GM23338 (cell line): ENCODE measurements at regions not wholly inside any gene's neighbourhood (a gene's known extent, or its start where the extent isn't known, plus 50 kb on each side); places are given as distances from the start of the nearest gene placed in this dataset.

Experiments
- ATAC-seq: fragments of 200-7000 bp; cut with Tn5 transposase; 3 replicates; pipeline ENCODE4 v1.9.1; 2020
- DNase-seq: peaks from one replicate; pipeline ENCODE4 v3.0.0-alpha.2; 2015; ENCODE audit warnings: low spot score
- H2AFZ ChIP-seq: fragments of 200-600 bp; sonication (generic); 2 replicates; pipeline ENCODE4 v1.8.0; 2016; ENCODE audit warnings: antibody characterized with exemption, mild to moderate bottlenecking, moderate library complexity
- H3F3A ChIP-seq: fragments of 200-600 bp; sonication (generic); replicated peaks from 2 replicates; pipeline ENCODE4 v1.8.0; 2017; ENCODE audit warnings: antibody characterized with exemption, mixed run types, low read depth
- H3K27ac ChIP-seq: fragments of 200-600 bp; sonication (generic); 2 replicates; pipeline ENCODE4 v1.6.1; 2016; ENCODE audit warnings: low read depth
- H3K27me3 ChIP-seq: fragments of 200-600 bp; sonication (generic); 2 replicates; pipeline ENCODE4 v1.8.0; 2016; ENCODE audit warnings: mild to moderate bottlenecking, mixed run types, moderate library complexity; ENCODE audit not compliant: insufficient read depth
- H3K36me3 ChIP-seq: fragments of 200-600 bp; sonication (generic); 2 replicates; pipeline ENCODE4 v1.8.0; 2016; ENCODE audit warnings: mild to moderate bottlenecking; ENCODE audit not compliant: insufficient read depth
- H3K4me1 ChIP-seq: fragments of 200-600 bp; sonication (generic); 2 replicates; pipeline ENCODE4 v1.8.0; 2016; ENCODE audit warnings: mild to moderate bottlenecking, moderate library complexity; ENCODE audit not compliant: insufficient read depth
- H3K4me2 ChIP-seq: fragments of 200-600 bp; sonication (generic); 2 replicates; pipeline ENCODE4 v1.7.1; 2017; ENCODE audit warnings: mixed run types
- H3K4me3 ChIP-seq: fragments of 200-600 bp; sonication (generic); 2 replicates; pipeline ENCODE4 v1.6.1; 2016; ENCODE audit warnings: mixed run types
- H3K79me2 ChIP-seq: fragments of 200-600 bp; sonication (generic); replicated peaks from 2 replicates; pipeline ENCODE4 v1.8.0; 2017; ENCODE audit warnings: mild to moderate bottlenecking; ENCODE audit not compliant: insufficient read depth
- H3K9me2 ChIP-seq: fragments of 200-600 bp; sonication (generic); 2 replicates; pipeline ENCODE4 v1.8.0; 2017; ENCODE audit not compliant: insufficient read depth
- H4K20me1 ChIP-seq: fragments of 200-600 bp; sonication (generic); replicated peaks from 2 replicates; pipeline ENCODE4 v1.8.0; 2017; ENCODE audit warnings: mild to moderate bottlenecking; ENCODE audit not compliant: insufficient read depth
- H3K27ac Mint-ChIP-seq: 2 replicates; pipeline ENCODE4 v1.8.0; 2020; ENCODE audit warnings: inconsistent platforms, mild to moderate bottlenecking, moderate library complexity, mixed read lengths
- H3K27me3 Mint-ChIP-seq: 3 replicates; pipeline ENCODE4 v1.8.0; 2022; ENCODE audit warnings: low read depth, mild to moderate bottlenecking, moderate library complexity, mixed read lengths, inconsistent platforms; ENCODE audit not compliant: insufficient read depth, poor library complexity
- H3K36me3 Mint-ChIP-seq: 3 replicates; pipeline ENCODE4 v1.8.0; 2021; ENCODE audit warnings: low read depth, mild to moderate bottlenecking, inconsistent platforms, moderate library complexity, mixed read lengths
- H3K4me1 Mint-ChIP-seq: 3 replicates; pipeline ENCODE4 v1.8.0; 2020; ENCODE audit warnings: mild to moderate bottlenecking, inconsistent platforms, mixed read lengths
- H3K4me3 Mint-ChIP-seq: 3 replicates; pipeline ENCODE4 v1.8.0; 2021; ENCODE audit warnings: moderate library complexity, mild to moderate bottlenecking, inconsistent platforms, mixed read lengths
- H3K9me3 Mint-ChIP-seq: 3 replicates; pipeline ENCODE4 v1.8.0; 2020; ENCODE audit warnings: moderate library complexity, mild to moderate bottlenecking, inconsistent platforms, mixed read lengths
- CREB1 ChIP-seq: fragments of 250-450 bp; sonication (Bioruptor Pico); IDR thresholded peaks from 2 replicates; pipeline ENCODE4 v1.5.0; 2020; ENCODE audit warnings: low read depth, mild to moderate bottlenecking, moderate library complexity
- EZH2 ChIP-seq: fragments of 200-600 bp; sonication (generic); IDR thresholded peaks from one replicate; pipeline ENCODE4 v1.8.0; 2017; ENCODE audit warnings: antibody characterized with exemption, mild to moderate bottlenecking, low read depth; ENCODE audit not compliant: unreplicated experiment
- EZH2phosphoT487 ChIP-seq: fragments of 200-600 bp; sonication (generic); IDR thresholded peaks from one replicate; pipeline ENCODE4 v1.8.1; 2018; ENCODE audit warnings: antibody characterized with exemption; ENCODE audit not compliant: unreplicated experiment
- JUNB ChIP-seq: IDR thresholded peaks from one replicate; pipeline ENCODE4 v1.6.1; 2016; ENCODE audit warnings: antibody characterized with exemption; ENCODE audit not compliant: unreplicated experiment
- NANOG ChIP-seq: IDR thresholded peaks from 2 replicates; pipeline ENCODE4 v1.6.1; 2016; ENCODE audit warnings: antibody characterized with exemption, borderline replicate concordance
- POLR2AphosphoS5 ChIP-seq: IDR thresholded peaks from 2 replicates; pipeline ENCODE4 v1.6.1; 2016; ENCODE audit warnings: antibody characterized with exemption, low read depth
- STAT1 ChIP-seq: IDR thresholded peaks from one replicate; pipeline ENCODE4 v1.6.1; 2016; ENCODE audit warnings: antibody characterized with exemption; ENCODE audit not compliant: unreplicated experiment
- ZNF114 ChIP-seq: fragments of 250-450 bp; sonication (Bioruptor Pico); IDR thresholded peaks from 2 replicates; pipeline ENCODE4 v1.5.0; 2020; ENCODE audit warnings: mild to moderate bottlenecking, moderate library complexity
- ZNF331 ChIP-seq: fragments of 250-450 bp; sonication (Bioruptor Pico); IDR thresholded peaks from 2 replicates; pipeline ENCODE4 v1.5.0; 2020; ENCODE audit warnings: low read depth, mild to moderate bottlenecking, moderate library complexity
- TF ChIP-seq, protein P1 (sequence below), 2 experiments: fragments of 200-600 bp in 1 of 2; sonication (generic) in 1 of 2; conservative IDR thresholded peaks; 2 replicates each; pipeline versions ENCODE4 v1.5.1 to v1.6.1; 2016 to 2017; ENCODE audit warnings: antibody characterized with exemption in 2 of 2, low read depth in 2 of 2, mild to moderate bottlenecking in 2 of 2, moderate library complexity in 1 of 2
- TF ChIP-seq, protein P2 (sequence below): IDR thresholded peaks from 2 replicates; pipeline ENCODE4 v1.6.1; 2016; ENCODE audit warnings: antibody characterized with exemption
- TF ChIP-seq, protein P3 (sequence below): IDR thresholded peaks from one replicate; pipeline ENCODE4 v1.6.1; 2018; ENCODE audit warnings: antibody characterized with exemption; ENCODE audit not compliant: unreplicated experiment

DNA sequence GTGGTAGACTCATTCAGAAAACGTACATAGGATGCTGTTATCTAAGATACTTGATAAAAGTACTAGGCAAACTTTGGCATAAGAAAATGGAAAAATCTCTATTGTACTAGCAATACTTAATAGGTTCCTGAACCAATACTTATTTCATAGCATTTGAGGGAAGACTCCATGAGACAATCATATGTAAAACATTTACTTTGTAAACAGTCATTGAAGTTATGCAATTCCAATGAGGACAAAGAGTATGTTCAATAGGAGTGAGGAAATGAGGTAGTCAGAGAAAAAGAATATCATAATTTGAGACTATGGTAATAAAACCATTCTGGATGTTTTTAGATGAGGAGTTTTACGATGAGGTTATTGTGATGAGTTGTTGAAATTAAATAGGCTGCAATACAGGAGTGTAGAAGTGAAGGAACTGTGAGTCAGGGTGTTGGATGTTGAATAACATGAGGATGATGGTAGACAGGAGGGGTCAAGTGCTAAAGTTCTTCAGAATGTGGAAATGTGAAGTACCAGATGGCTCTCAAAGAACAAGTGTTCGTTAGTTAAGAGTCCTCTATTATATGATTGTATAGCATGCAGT is 397.9 kb downstream of the PPP3CA start:
- no peak overlapping the region for H3K27ac Mint-ChIP-seq
- peaks cover 7% of the 10 kb centered on the region; the same call in 2 of the 3 replicates for H3K4me1 Mint-ChIP-seq
- no peaks in the 10 kb centered on the region for H3K79me2 ChIP-seq
- H3K27me3 Mint-ChIP-seq: peaks cover 1% of the 10 kb centered on the region
- no peak for TF ChIP-seq EZH2
- TF ChIP-seq, protein P1, sequence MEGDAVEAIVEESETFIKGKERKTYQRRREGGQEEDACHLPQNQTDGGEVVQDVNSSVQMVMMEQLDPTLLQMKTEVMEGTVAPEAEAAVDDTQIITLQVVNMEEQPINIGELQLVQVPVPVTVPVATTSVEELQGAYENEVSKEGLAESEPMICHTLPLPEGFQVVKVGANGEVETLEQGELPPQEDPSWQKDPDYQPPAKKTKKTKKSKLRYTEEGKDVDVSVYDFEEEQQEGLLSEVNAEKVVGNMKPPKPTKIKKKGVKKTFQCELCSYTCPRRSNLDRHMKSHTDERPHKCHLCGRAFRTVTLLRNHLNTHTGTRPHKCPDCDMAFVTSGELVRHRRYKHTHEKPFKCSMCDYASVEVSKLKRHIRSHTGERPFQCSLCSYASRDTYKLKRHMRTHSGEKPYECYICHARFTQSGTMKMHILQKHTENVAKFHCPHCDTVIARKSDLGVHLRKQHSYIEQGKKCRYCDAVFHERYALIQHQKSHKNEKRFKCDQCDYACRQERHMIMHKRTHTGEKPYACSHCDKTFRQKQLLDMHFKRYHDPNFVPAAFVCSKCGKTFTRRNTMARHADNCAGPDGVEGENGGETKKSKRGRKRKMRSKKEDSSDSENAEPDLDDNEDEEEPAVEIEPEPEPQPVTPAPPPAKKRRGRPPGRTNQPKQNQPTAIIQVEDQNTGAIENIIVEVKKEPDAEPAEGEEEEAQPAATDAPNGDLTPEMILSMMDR (conservative IDR thresholded peaks at IDR 0.05; ENCODE audit: low read depth in 2 of 2): no peak
- no peak for TF ChIP-seq STAT1
- no peaks in the 10 kb centered on the region for H3K27me3 ChIP-seq
- no peaks in the 10 kb centered on the region for H3K9me2 ChIP-seq
- no peak for DNase-seq
- H3F3A ChIP-seq: no peaks in the 10 kb centered on the region
- no peak for ATAC-seq
- H3K36me3 ChIP-seq: no peaks in the 10 kb centered on the region
- no peak overlapping the region for H3K4me3 ChIP-seq
- no peaks in the 10 kb centered on the region for H3K9me3 Mint-ChIP-seq
- H2AFZ ChIP-seq: no peak overlapping the region
- no peak overlapping the region for H3K27ac ChIP-seq
- no peak overlapping the region for H3K4me3 Mint-ChIP-seq
- no peaks in the 10 kb centered on the region for H3K36me3 Mint-ChIP-seq
- no peaks in the 10 kb centered on the region for H3K4me1 ChIP-seq
- no peak overlapping the region for H3K4me2 ChIP-seq
- H4K20me1 ChIP-seq: no peaks in the 10 kb centered on the region

DNA sequence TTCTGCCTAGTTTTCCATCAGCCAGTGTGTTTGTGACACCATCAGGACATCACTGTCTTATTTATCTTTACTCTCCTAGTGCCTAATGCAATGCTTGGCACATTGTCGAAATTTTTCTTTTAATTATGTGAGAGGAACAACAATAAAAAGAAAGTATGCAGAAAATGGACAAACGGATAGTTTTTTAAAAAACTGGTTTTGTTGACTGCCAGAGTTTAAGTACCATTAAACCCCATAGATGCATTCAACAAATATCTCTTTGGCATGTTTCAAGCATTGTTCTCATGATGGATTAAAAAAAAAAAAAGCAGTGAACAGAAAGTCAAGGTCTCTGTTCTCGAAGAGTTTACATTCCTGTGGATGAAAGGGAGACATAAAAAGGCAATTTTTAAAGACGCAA is 398.4 kb downstream of the PPP3CA start:
- H3K4me1 Mint-ChIP-seq: peaks cover 7% of the 10 kb centered on the region; the same call in 2 of the 3 replicates
- H2AFZ ChIP-seq: no peak overlapping the region
- no peaks in the 10 kb centered on the region for H3K9me2 ChIP-seq
- no peak overlapping the region for H3K4me3 ChIP-seq
- no peak overlapping the region for H3K27ac ChIP-seq
- H3K9me3 Mint-ChIP-seq: no peaks in the 10 kb centered on the region
- no peaks in the 10 kb centered on the region for H3K36me3 ChIP-seq
- no peak overlapping the region for H3K27ac Mint-ChIP-seq
- H3F3A ChIP-seq: no peaks in the 10 kb centered on the region
- DNase-seq: no peak
- H3K27me3 ChIP-seq: no peaks in the 10 kb centered on the region
- no peaks in the 10 kb centered on the region for H3K79me2 ChIP-seq
- no peaks in the 10 kb centered on the region for H3K36me3 Mint-ChIP-seq
- H4K20me1 ChIP-seq: no peaks in the 10 kb centered on the region
- H3K4me3 Mint-ChIP-seq: no peak overlapping the region
- no peaks in the 10 kb centered on the region for H3K27me3 Mint-ChIP-seq
- no peak overlapping the region for H3K4me2 ChIP-seq
- no peak for ATAC-seq
- no peaks in the 10 kb centered on the region for H3K4me1 ChIP-seq
- no peak for TF ChIP-seq POLR2AphosphoS5
- TF ChIP-seq, protein P2, sequence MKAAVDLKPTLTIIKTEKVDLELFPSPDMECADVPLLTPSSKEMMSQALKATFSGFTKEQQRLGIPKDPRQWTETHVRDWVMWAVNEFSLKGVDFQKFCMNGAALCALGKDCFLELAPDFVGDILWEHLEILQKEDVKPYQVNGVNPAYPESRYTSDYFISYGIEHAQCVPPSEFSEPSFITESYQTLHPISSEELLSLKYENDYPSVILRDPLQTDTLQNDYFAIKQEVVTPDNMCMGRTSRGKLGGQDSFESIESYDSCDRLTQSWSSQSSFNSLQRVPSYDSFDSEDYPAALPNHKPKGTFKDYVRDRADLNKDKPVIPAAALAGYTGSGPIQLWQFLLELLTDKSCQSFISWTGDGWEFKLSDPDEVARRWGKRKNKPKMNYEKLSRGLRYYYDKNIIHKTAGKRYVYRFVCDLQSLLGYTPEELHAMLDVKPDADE: no peak
- no peak for TF ChIP-seq EZH2
- TF ChIP-seq, protein P3, sequence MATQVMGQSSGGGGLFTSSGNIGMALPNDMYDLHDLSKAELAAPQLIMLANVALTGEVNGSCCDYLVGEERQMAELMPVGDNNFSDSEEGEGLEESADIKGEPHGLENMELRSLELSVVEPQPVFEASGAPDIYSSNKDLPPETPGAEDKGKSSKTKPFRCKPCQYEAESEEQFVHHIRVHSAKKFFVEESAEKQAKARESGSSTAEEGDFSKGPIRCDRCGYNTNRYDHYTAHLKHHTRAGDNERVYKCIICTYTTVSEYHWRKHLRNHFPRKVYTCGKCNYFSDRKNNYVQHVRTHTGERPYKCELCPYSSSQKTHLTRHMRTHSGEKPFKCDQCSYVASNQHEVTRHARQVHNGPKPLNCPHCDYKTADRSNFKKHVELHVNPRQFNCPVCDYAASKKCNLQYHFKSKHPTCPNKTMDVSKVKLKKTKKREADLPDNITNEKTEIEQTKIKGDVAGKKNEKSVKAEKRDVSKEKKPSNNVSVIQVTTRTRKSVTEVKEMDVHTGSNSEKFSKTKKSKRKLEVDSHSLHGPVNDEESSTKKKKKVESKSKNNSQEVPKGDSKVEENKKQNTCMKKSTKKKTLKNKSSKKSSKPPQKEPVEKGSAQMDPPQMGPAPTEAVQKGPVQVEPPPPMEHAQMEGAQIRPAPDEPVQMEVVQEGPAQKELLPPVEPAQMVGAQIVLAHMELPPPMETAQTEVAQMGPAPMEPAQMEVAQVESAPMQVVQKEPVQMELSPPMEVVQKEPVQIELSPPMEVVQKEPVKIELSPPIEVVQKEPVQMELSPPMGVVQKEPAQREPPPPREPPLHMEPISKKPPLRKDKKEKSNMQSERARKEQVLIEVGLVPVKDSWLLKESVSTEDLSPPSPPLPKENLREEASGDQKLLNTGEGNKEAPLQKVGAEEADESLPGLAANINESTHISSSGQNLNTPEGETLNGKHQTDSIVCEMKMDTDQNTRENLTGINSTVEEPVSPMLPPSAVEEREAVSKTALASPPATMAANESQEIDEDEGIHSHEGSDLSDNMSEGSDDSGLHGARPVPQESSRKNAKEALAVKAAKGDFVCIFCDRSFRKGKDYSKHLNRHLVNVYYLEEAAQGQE: no peak
- TF ChIP-seq EZH2phosphoT487: no peak
- no peak for TF ChIP-seq CREB1 (CRISPR knock-in tag)
- TF ChIP-seq JUNB: no peak
- no peak for TF ChIP-seq STAT1
- TF ChIP-seq, protein P1 (conservative IDR thresholded peaks at IDR 0.05; ENCODE audit: low read depth in 2 of 2): no peak
- no peak for TF ChIP-seq NANOG
- no peak for TF ChIP-seq ZNF331 (CRISPR knock-in tag)
- no peak for TF ChIP-seq ZNF114 (CRISPR knock-in tag)
